HG02610 (cell line): ENCODE measurements at regions not wholly inside any gene's neighbourhood (a gene's known extent, or its start where the extent isn't known, plus 50 kb on each side); places are given as distances from the start of the nearest gene placed in this dataset.
"Not testable (repeated sequence)": the region's sequence is repeated elsewhere in the genome, so short reads cannot be mapped to it uniquely, and the experiment has no call there.

ENCODE experiments used
- ATAC-seq: cut with Tn5 transposase; IDR thresholded peaks from one replicate; pipeline ENCODE4 v1.9.1; 2021; ENCODE audit warnings: mild to moderate bottlenecking, moderate library complexity; ENCODE audit not compliant: unreplicated experiment

DNA sequence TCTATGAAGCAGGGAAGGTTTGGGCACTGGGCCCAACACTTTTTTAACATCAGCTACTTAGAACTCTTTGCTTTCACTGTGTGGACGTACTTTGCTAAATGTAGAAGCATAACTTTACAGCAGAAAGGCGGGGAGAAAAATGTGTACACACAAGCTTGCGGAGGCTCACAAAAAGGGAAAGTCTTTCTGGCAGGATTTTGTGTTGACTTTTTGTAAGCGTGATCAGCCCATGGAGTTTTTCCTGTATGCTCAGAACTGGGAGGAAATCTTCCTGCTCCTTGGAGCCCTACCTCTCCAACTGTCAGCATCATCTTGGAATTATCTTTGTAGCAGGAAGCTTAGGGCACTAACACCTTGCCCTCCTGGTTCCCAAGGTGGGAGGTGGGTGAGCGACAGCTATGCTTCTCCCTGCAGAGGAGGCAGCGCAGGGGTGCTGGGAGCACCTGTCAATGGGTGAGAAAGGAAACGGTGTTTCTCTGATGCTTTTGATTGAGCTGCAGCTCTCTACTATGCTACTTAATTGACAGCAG lies 321.9 kb downstream of the GADD45G start:
- no peak for ATAC-seq

- ATAC-seq, result no peak
Measured at GRCh38 chr9:89928106-89928505, 323.3 kb downstream of the GADD45G start.

DNA sequence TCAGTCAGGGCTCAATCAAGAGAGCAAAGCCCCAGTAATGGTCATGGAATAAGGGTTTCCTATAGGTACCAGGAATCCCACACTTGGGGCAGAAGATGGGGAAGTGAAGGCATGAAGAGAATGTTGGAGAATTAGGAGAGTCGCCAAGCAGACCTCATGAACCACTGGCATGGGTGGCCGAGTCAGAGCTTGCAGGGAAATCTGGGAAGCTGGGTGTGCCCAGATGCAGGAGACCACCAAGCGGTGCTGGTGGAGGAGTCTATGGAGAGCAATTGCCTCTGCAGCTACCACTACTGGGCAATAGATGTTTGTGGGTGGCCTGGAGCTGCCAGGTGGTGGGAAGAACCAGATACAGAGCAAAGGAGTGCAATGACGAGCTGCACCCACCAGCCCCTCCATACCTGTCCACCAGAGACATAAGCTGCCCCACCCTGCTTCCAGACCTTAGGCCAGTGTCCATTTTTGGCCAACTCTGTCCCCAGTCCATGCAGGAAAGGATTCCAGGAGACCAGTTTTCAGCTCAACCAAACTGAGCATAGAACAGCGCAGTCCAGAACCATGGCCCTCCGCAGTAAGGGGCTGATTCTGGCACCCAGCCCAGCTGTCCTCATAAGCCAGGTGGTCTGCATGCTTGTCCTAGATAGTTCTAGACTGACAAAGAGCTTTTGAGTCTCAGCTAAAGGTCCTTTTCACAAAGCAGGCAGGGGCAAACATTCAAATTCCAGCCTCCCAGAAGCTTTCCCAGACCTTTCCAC lies 323.9 kb downstream of the GADD45G start:
- no peak for ATAC-seq

DNA sequence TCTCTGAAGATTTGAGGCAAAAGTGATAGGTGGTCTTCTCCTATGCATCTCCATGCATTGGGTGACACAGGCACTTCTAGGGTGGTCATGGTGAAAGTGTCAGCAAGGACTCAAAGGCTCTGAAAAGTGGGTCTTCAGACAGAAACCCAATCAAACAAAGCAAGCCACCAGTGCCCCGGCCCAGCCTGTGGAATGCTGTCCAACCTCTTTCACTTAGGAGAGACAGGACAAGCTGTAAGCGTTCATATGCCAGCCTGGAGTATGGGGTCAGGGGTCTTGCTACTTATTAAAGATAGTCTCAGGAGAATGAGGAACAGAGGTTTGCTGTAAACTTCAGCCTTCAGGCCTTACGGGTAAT lies 324.5 kb downstream of the GADD45G start:
- no peak for ATAC-seq

DNA sequence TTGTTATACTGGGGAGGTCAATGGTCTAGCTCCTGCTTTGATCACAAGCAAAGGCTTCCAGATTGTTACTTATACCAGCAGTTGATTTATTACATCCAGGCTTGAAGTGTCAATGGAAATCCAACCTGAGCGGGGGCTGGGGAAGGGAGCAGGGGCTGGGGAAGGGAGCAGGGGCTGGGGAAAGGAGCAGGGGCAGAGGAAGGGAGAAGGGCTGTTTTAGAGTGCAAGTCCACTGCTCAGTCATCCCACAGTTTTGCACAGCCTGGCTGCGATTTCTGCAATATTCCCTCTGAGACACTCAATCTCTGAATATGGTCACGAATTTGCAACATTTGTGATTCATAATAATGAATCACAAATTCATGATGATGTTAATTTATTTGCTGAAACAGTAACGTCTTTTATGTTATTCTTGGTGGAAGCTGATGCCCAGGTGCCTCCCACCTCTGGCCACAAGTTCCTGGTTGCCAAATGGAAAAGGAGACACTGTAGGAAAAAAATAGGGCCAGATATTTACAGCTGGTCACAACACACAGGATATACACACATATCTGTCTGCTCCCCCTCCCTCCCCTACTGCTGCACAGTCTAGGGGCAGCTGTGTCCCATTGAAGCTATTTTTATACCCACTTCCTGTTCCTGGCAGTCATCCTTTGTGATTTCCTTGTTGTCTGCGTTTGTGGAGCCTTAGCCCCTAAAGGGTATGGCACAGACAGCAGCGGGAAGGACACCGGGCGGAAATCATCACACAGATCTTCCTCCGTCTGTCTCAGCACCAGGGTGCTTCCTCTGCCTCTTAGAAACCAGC lies 325.1 kb downstream of the GADD45G start:
- no peak for ATAC-seq

DNA sequence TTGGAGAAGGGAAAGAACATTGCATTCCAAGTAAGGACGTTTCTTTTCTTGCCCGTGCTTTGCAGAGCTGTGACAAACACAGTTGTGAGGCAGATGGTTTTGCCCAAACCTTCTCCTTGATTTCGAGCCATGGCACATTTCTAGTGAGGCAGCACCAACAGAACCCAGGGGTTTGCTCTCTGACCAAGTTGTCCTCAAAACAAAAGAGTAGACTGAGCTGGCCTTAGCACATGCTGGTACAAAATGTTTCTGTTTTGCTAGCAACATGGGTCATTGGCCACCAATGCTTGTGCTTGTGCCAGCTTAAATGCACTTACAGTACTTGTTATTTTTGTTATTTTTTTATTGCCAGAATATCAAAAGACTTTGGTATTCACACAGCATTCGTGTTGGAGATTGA lies 328.8 kb downstream of the GADD45G start:
- ATAC-seq, result no peak

GRCh38 chr9:89935115-89935514 lies 330.3 kb downstream of the GADD45G start:
- no peak for ATAC-seq

- ATAC-seq, result no peak
Measured at GRCh38 chr9:89935801-89936200, 331.0 kb downstream of the GADD45G start.

GRCh38 chr9:89937051-89937450 lies 332.2 kb downstream of the GADD45G start:
- no peak for ATAC-seq

GRCh38 chr9:89939181-89939580 lies 334.4 kb downstream of the GADD45G start:
- no peak for ATAC-seq

- ATAC-seq, result no peak
Measured at GRCh38 chr9:89939626-89940292, 334.9 kb downstream of the GADD45G start.

- no peak for ATAC-seq
Measured at GRCh38 chr9:89940625-89941024, 335.8 kb downstream of the GADD45G start.

- no peak for ATAC-seq
Measured at GRCh38 chr9:89941875-89942274, 337.1 kb downstream of the GADD45G start.

- ATAC-seq, result no peak
Measured at GRCh38 chr9:89942643-89943042, 337.8 kb downstream of the GADD45G start.

DNA sequence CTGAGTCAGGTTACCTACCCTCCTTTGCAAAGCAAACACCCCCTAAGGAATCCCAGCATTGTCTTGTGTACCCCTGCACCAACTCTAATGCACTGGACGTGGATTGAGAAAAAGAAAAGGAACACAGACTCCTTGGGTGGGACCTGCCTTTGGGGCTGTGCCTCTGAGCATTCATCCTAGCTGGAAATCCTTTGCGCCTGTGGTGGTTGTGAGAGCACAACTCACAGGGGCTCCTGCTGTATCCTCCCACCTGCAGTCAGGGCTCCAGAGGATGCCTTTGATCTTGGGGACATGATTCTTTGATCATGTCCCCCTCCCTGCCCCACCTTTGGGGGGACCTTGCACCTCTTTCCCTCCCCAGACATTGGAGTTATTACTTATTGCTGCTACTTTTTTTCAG lies 338.5 kb downstream of the GADD45G start:
- no peak for ATAC-seq

GRCh38 chr9:89943728-89944127 lies 338.9 kb downstream of the GADD45G start:
- no peak for ATAC-seq

DNA sequence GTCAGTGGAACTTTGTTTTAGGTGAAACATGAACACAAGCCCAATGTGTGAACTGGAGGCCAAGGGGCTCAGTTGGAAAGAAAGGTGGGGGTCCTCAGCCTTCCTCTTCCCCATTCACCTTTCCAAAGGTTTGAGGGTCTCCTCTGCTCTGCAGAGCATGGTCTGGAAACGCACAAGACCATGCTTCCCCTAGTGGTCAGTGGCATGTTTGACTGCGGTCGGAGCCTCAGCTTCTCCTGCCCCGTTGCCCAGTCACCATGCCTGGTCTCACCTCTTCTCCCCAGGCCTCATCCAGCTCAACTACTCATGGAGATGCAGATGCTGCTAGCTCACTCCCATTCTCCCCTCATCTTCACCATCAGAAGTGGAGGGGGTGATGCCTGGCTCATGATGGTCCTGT lies 340.3 kb downstream of the GADD45G start:
- no peak for ATAC-seq

- ATAC-seq, result no peak
Measured at GRCh38 chr9:89946741-89947140, 341.9 kb downstream of the GADD45G start.

DNA sequence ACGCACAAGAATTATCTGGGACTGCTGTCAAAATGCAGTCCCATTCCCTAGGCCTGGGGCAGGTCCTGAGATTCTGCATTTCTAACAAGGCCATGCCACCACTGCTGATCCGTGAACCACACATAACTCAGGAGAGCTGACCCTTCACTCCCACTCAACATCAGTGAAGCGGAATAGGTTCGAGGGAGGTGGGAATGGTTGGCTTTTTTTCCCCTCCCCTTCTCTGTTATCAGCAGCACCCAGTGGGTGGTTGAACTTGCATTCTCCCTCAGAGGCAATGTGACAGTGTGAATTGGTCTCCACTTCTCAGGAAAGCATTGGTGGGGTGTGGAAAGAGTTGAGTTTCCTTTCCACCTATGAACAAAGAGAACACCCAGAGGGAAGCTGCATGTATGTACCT lies 344.3 kb downstream of the GADD45G start:
- no peak for ATAC-seq

- no peak for ATAC-seq
Measured at GRCh38 chr9:89951675-89952074, 346.9 kb downstream of the GADD45G start.

DNA sequence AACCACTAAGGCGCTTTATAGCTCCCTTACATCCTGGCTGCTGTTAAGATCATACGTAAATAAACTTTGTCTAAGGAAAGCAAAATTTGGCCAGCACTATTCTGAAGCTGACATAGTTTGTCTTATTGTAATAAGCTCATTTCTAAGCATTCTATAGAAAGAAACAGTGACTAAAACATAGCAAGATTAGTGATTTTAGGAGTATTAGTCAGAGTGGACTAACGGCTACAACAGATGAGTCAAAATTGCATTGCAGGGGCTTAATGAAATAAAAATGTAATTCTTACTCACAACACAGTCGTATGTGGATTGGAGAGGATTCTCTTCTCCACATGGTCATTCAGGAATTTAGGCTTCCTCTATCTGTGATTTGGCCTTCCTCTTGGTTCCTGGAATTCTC lies 347.6 kb downstream of the GADD45G start:
- peak; percentile 77 for ATAC-seq

GRCh38 chr9:89953263-89953662 lies 348.5 kb downstream of the GADD45G start:
- ATAC-seq, result not testable (repeated sequence)
